ENCODE measurements at regions not wholly inside any gene's neighbourhood (a gene's known extent, or its start where the extent isn't known, plus 50 kb on each side); places are given as distances from the start of the nearest gene placed in this dataset.

DNA sequence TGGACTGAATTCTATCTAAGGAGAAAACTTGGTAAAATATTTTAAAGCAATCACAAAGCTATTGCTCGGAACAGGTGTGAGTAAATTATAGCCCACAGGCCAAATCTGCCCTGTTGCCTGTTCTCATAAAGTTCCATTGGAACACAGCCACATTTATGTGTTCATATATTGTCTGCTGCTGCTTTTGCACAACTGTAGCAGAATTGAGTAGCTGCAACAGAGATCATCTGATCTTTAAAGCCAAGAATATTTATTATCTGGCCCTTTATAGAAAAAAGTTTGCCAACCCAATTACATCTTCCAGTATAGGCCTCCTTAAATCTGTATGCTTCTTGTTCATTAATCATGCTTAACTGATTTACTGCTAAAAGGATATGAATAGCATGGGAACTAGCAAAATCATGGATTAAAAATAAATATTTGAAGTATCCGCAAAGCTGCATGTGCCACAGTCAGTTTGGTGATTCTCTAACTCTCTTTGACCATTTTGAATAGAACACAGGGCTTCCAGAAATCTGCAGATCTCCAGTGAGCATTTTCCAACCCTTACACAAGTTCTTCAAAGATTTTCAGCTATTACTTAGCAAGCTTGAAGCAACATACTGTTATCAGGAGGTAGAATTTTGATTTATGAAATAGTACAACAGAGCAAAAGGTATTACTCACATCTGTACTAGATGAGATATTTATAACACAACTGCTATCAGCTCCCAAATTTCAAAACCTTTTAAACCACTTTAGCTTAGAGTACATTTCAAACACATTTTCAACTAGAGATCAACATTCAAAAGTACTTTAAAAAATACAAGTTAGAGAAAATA is 312.6 kb upstream of the ID4 start:
- Histone ChIP-seq H3K4me1 (no peaks in the 10 kb centered on the region), H3K36me3 (no peaks in the 10 kb centered on the region), H3K27ac (no peak overlapping the region), H3K4me3 (no peak overlapping the region), H3K9me3 (no peaks in the 10 kb centered on the region), H3K27me3 (no peaks in the 10 kb centered on the region)
- TF ChIP-seq POLR2AphosphoS5 (IDR thresholded peaks at IDR 0.05) = no peak
- TF ChIP-seq POLR2A (IDR thresholded peaks at IDR 0.05) = no peak
- no peak for TF ChIP-seq EP300 (IDR thresholded peaks at IDR 0.05)
- TF ChIP-seq, protein P1, sequence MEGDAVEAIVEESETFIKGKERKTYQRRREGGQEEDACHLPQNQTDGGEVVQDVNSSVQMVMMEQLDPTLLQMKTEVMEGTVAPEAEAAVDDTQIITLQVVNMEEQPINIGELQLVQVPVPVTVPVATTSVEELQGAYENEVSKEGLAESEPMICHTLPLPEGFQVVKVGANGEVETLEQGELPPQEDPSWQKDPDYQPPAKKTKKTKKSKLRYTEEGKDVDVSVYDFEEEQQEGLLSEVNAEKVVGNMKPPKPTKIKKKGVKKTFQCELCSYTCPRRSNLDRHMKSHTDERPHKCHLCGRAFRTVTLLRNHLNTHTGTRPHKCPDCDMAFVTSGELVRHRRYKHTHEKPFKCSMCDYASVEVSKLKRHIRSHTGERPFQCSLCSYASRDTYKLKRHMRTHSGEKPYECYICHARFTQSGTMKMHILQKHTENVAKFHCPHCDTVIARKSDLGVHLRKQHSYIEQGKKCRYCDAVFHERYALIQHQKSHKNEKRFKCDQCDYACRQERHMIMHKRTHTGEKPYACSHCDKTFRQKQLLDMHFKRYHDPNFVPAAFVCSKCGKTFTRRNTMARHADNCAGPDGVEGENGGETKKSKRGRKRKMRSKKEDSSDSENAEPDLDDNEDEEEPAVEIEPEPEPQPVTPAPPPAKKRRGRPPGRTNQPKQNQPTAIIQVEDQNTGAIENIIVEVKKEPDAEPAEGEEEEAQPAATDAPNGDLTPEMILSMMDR (IDR thresholded peaks at IDR 0.05) = no peak
- DNase-seq (no peak), ATAC-seq (ENCODE audit: low FRiP score in 2 of 2) (no peak)
- 72 to 82% methylated on average over 2 of the region's 2 CpGs for WGBS, 2 donors

DNA sequence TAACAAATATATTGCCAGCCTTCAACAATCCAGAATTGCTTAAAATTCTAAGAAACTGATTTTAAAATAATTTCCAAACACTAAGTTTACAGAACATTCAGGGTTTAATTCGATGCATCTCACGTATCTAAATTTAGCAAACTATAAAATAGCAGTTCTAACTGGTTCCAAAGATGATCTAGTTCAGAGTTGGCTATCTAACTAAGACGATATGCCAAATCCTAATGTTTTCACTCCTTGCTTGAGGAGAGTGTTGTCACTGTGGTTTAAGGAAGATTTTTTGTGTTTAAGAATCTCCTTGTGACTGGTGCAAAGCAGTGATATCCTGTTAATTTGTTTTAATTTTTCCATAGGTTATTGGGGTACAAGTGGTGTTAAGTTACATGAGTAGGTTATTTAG is 311.5 kb upstream of the ID4 start:
- 59 to 91% methylated on average over 3 of the region's 3 CpGs for WGBS, 2 donors

DNA sequence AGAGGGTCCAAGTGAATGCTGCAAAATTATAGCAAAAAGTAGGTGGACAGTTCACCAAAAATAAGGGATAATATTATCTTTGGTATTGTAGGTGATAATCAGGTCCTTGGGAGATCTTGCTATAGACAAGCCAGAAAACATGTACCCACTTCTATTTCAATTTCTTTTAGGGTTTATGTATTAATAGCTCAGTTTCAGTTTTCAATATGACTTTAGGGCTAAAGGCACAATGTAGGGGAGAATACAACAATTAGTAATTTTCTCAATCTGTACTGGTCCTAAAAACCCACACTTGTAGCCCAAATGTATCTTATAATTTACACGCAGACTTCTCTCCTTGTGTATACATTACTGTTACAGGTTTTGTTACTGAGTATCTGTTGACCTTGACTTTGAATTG is 307.0 kb upstream of the ID4 start:
- Histone ChIP-seq H3K36me3 (no peaks in the 10 kb centered on the region), H3K27me3 (no peaks in the 10 kb centered on the region), H3K9me3 (no peaks in the 10 kb centered on the region), H3K27ac (no peak overlapping the region), H3K4me3 (no peak overlapping the region), H3K4me1 (no peaks in the 10 kb centered on the region)
- ATAC-seq (ENCODE audit: low FRiP score in 2 of 2) (no peak), DNase-seq (no peak)
- TF ChIP-seq, protein P1 (IDR thresholded peaks at IDR 0.05) = no peak
- 85 to 95% methylated on average over 1 of the region's 1 CpG for WGBS, 2 donors

More for the DNA sequence above, 311.5 kb upstream of the ID4 start:
- TF ChIP-seq, protein P1 (IDR thresholded peaks at IDR 0.05) = no peak
- TF ChIP-seq POLR2AphosphoS5 (IDR thresholded peaks at IDR 0.05) = no peak
- no peak for TF ChIP-seq EP300 (IDR thresholded peaks at IDR 0.05)
- no peak for TF ChIP-seq POLR2A (IDR thresholded peaks at IDR 0.05)
- no peaks in the 10 kb centered on the region for H3K9me3 ChIP-seq
- no peaks in the 10 kb centered on the region for H3K27me3 ChIP-seq
- DNase-seq (no peak), ATAC-seq (ENCODE audit: low FRiP score in 2 of 2) (no peak)
- no peaks in the 10 kb centered on the region for H3K36me3 ChIP-seq
- H3K4me1 ChIP-seq = no peaks in the 10 kb centered on the region
- H3K27ac ChIP-seq = no peak overlapping the region
- H3K4me3 ChIP-seq = no peak overlapping the region

DNA sequence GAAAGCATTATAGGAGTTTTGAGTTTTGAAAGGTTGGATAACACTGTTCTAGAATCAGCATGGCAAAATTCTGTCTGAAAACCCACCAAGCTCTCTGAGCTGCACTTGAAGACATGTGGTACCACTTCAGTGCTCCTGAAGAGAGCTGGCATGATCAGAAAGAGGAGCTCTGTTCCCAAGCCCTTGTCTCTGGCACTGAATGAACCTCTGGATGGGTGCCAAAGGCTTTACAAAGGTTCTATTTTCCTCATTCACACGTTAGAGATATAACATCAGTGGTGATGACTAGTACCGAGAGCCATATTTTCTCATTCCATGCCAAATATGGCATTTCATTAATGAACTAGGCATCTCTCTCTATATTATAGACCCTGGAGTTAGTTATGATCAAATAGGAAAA is 301.8 kb upstream of the ID4 start:
- H3K27me3 ChIP-seq = no peaks in the 10 kb centered on the region
- no peak overlapping the region for H3K27ac ChIP-seq
- ATAC-seq (ENCODE audit: low FRiP score in 2 of 2) = no peak
- DNase-seq = no peak
- 51 to 71% methylated on average over 2 of the region's 2 CpGs for WGBS, 2 donors
- TF ChIP-seq POLR2A (IDR thresholded peaks at IDR 0.05) (no peak), POLR2AphosphoS5 (IDR thresholded peaks at IDR 0.05) (no peak), EP300 (IDR thresholded peaks at IDR 0.05) (no peak)
- TF ChIP-seq, protein P1 (IDR thresholded peaks at IDR 0.05) = no peak
- H3K9me3 ChIP-seq = no peaks in the 10 kb centered on the region
- no peaks in the 10 kb centered on the region for H3K4me1 ChIP-seq
- H3K36me3 ChIP-seq = no peaks in the 10 kb centered on the region
- no peak overlapping the region for H3K4me3 ChIP-seq

DNA sequence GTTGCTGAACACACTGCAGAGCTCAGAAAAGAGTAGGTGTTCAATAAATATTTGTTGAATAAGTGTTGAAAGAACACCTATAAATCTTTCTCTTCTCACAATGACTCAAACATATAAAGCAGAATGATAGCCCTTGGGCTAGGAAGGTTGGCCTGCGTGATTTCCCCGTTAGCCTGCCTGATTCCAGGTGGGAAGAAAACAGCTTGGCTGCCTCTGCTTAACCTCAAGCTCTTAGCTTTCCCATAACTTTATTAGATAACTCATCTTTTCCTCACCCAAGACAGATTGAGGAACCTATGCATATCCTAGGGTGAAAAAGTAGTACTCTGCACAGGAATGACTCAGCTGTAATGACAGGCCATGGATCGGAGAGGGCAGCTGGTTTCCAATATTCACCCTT is 300.3 kb upstream of the ID4 start:
- no peak overlapping the region for H3K27ac ChIP-seq
- 93 to 95% methylated on average over 3 of the region's 3 CpGs for WGBS, 2 donors
- no peak for DNase-seq
- H3K4me1 ChIP-seq = no peaks in the 10 kb centered on the region
- no peaks in the 10 kb centered on the region for H3K9me3 ChIP-seq
- no peaks in the 10 kb centered on the region for H3K36me3 ChIP-seq
- TF ChIP-seq POLR2AphosphoS5 (IDR thresholded peaks at IDR 0.05) (no peak), EP300 (IDR thresholded peaks at IDR 0.05) (no peak), POLR2A (IDR thresholded peaks at IDR 0.05) (no peak)
- TF ChIP-seq, protein P1 (IDR thresholded peaks at IDR 0.05) = no peak
- no peaks in the 10 kb centered on the region for H3K27me3 ChIP-seq
- H3K4me3 ChIP-seq = no peak overlapping the region
- no peak for ATAC-seq (ENCODE audit: low FRiP score in 2 of 2)

Measured in upper lobe of left lung (tissue), 6 donors.